Panc1 (cell line): ENCODE measurements at regions not wholly inside any gene's neighbourhood (a gene's known extent, or its start where the extent isn't known, plus 50 kb on each side); places are given as distances from the start of the nearest gene placed in this dataset.
A peak's percentile ranks its signal among the peaks of the same experiment; 100 is the strongest.

Experiments used
- ATAC-seq: fragments of 200-7000 bp; cut with Tn5 transposase; 2 replicates; pipeline ENCODE4 v1.9.1; 2020; ENCODE audit warnings: mild to moderate bottlenecking, moderate library complexity
- BruUV-seq: library from RNA; stranded (reverse); fragments of 400-500 nt; replicated peaks from 2 replicates; lab custom pipeline; 2021; lab: Mats Ljungman, UMichigan
- CTCF ChIA-PET: fragments of 300-600 bp; sonication (Branson Sonifier 250); formaldehyde crosslinking; loops from one replicate; lab custom pipeline; 2022; ENCODE audit warnings: antibody characterized with exemption; lab: Charles Lee
- POLR2A ChIA-PET: fragments of 300-600 bp; sonication (Branson Sonifier 250); formaldehyde crosslinking; loops from one replicate; lab custom pipeline; 2022; ENCODE audit warnings: antibody characterized with exemption; lab: Charles Lee
- DNase-seq: peaks from one replicate; pipeline ENCODE4 v3.0.0-alpha.2; 2010; ENCODE audit warnings: low read depth, low spot score
- H3K27ac ChIP-seq: 2 replicates; pipeline ENCODE4 v1.5.1; 2011; ENCODE audit warnings: mild to moderate bottlenecking, low read length, inconsistent platforms
- H3K27me3 ChIP-seq: fragments of 200-500 bp; sonication (Bioruptor generic); 2 replicates; pipeline ENCODE4 v1.6.0; 2014; ENCODE audit warnings: low read length, inconsistent platforms; ENCODE audit not compliant: control insufficient read depth, insufficient read depth
- H3K36me3 ChIP-seq: fragments of 200-500 bp; sonication (Bioruptor generic); 2 replicates; pipeline ENCODE4 v1.5.1; 2014; ENCODE audit warnings: inconsistent platforms, mild to moderate bottlenecking, low read length, moderate library complexity; ENCODE audit not compliant: control insufficient read depth, insufficient read depth
- H3K4me1 ChIP-seq: 2 replicates; pipeline ENCODE4 v1.5.1; 2011; ENCODE audit warnings: inconsistent platforms, mild to moderate bottlenecking, low read length, moderate library complexity; ENCODE audit not compliant: control insufficient read depth, insufficient read depth
- H3K4me3 ChIP-seq, 2 experiments: 2 replicates each; pipeline ENCODE4 v1.5.1; 2011 to 2012; ENCODE audit warnings: low read depth in 2 of 2, low read length in 2 of 2, mild to moderate bottlenecking in 2 of 2, inconsistent platforms in 1 of 2, moderate library complexity in 1 of 2
- H3K9me3 ChIP-seq: fragments of 200-500 bp; sonication (Bioruptor generic); 2 replicates; pipeline ENCODE4 v1.5.1; 2014; ENCODE audit warnings: low read depth, mild to moderate bottlenecking, inconsistent platforms, low read length, moderate library complexity; ENCODE audit not compliant: control insufficient read depth, insufficient read depth
- CTCF ChIP-seq: fragments of 450-650 bp; IDR thresholded peaks from 2 replicates; pipeline ENCODE4 v1.5.1; 2017; ENCODE audit warnings: mild to moderate bottlenecking
- POLR2AphosphoS5 ChIP-seq: IDR thresholded peaks from 2 replicates; pipeline ENCODE4 v1.6.1; 2012; ENCODE audit warnings: mild to moderate bottlenecking, low read depth, low read length, moderate library complexity
- REST ChIP-seq, 2 experiments: IDR thresholded peaks; 2 replicates each; pipeline ENCODE4 v1.6.1; 2011 to 2012; ENCODE audit warnings: low read depth in 2 of 2, control low read depth in 1 of 2, low read length in 1 of 2, mild to moderate bottlenecking in 1 of 2, moderate library complexity in 1 of 2; ENCODE audit not compliant: insufficient read depth in 1 of 2
- SIN3A ChIP-seq: IDR thresholded peaks from 2 replicates; pipeline ENCODE4 v1.6.1; 2012; ENCODE audit warnings: low read depth, mild to moderate bottlenecking, low read length, moderate library complexity, borderline replicate concordance; ENCODE audit not compliant: insufficient read depth
- TCF7L2 ChIP-seq: IDR thresholded peaks from 2 replicates; pipeline ENCODE4 v1.6.1; 2011; ENCODE audit warnings: mild to moderate bottlenecking, low read depth, low read length, inconsistent platforms
- in situ Hi-C: cut with HindIII; loops from 2 replicates; pipeline ENCODE4 v1.10.0; 2016; ENCODE audit warnings: low sequenced_read_pairs, low pct_unique_long_range_greater_than_20kb
- intact Hi-C: fragments of 100-400 bp; cut with micrococcal nuclease; formaldehyde crosslinking; loops from one replicate; pipeline ENCODE4 v1.10.0; 2022; ENCODE audit not compliant: unreplicated experiment

GRCh38 chr2:184040230-184040629 is 558.1 kb upstream of the ZNF804A start:
- Histone ChIP-seq H3K27me3 (no peaks in the 10 kb centered on the region), H3K4me3 (no peak overlapping the region), H3K27ac (no peak overlapping the region), H3K9me3 (no peaks in the 10 kb centered on the region), H3K4me1 (no peaks in the 10 kb centered on the region), H3K36me3 (no peaks in the 10 kb centered on the region)
- POLR2A ChIA-PET: no interaction called here
- no peak for DNase-seq
- intact Hi-C loops (no loop called here), in situ Hi-C loops (no loop called here)
- CTCF ChIA-PET: no interaction called here
- no TSS peak for BruUV-seq
- no peak for ATAC-seq
- no peak for TF ChIP-seq CTCF
- TF ChIP-seq TCF7L2: no peak
- no peak for TF ChIP-seq POLR2AphosphoS5
- no peak for TF ChIP-seq SIN3A
- no peak for TF ChIP-seq REST (IDR thresholded peaks at IDR 0.05; ENCODE audit: insufficient read depth in 1 of 2, low read depth in 2 of 2, low read length in 1 of 2)

GRCh38 chr2:184041077-184041476 is 557.3 kb upstream of the ZNF804A start:
- Histone ChIP-seq H3K9me3 (no peaks in the 10 kb centered on the region), H3K4me3 (no peak overlapping the region), H3K4me1 (no peaks in the 10 kb centered on the region), H3K27me3 (no peaks in the 10 kb centered on the region), H3K36me3 (no peaks in the 10 kb centered on the region), H3K27ac (no peak overlapping the region)
- in situ Hi-C loops (no loop called here), intact Hi-C loops (no loop called here)
- no peak for ATAC-seq
- TF ChIP-seq CTCF (no peak), TCF7L2 (peak; percentile 47; the same call in 1 of the 2 replicates)
- ChIA-PET POLR2A (no interaction called here), CTCF (no interaction called here)
- no TSS peak for BruUV-seq
- no peak for DNase-seq
